Heart right ventricle (tissue), 16 donors: ENCODE measurements at regions not wholly inside any gene's neighbourhood (a gene's known extent, or its start where the extent isn't known, plus 50 kb on each side); places are given as distances from the start of the nearest gene placed in this dataset.

Experiments used
- ATAC-seq, 8 donors: fragments of 200-7000 bp; cut with Tn5 transposase; one replicate each; pipeline ENCODE4 v1.9.1; 2020; ENCODE audit warnings: mild to moderate bottlenecking in 8 of 8, moderate library complexity in 8 of 8, moderate number of reproducible peaks in 1 of 8
- DNase-seq, 2 donors: peaks; one replicate each; pipeline ENCODE4 v3.0.0-alpha.2; 2020
- H3K27ac ChIP-seq, 10 donors: fragments of 200-600 bp; sonication (generic) in 2 of 10; one replicate each; pipeline versions ENCODE4 v1.5.0 to v1.8.0; 2020 to 2022; ENCODE audit warnings: mild to moderate bottlenecking in 3 of 10
- H3K27me3 ChIP-seq, 7 donors: fragments of 200-600 bp; one replicate each; pipeline ENCODE4 v1.8.0; 2021 to 2022; ENCODE audit warnings: mild to moderate bottlenecking in 2 of 7
- H3K36me3 ChIP-seq, 9 donors: fragments of 200-600 bp; sonication (generic) in 1 of 9; one replicate each; pipeline versions ENCODE4 v1.5.0 to v1.8.0; 2020 to 2022; ENCODE audit warnings: mild to moderate bottlenecking in 2 of 9
- H3K4me1 ChIP-seq, 9 donors: fragments of 200-600 bp; sonication (generic) in 1 of 9; one replicate each; pipeline versions ENCODE4 v1.5.0 to v1.8.0; 2020 to 2022; ENCODE audit warnings: mild to moderate bottlenecking in 4 of 9
- H3K4me3 ChIP-seq, 10 donors: fragments of 200-600 bp; sonication (generic) in 2 of 10; one replicate each; pipeline versions ENCODE4 v1.5.0 to v1.8.0; 2020 to 2022; ENCODE audit warnings: mild to moderate bottlenecking in 7 of 10, moderate library complexity in 2 of 10
- H3K9me3 ChIP-seq, 11 donors: fragments of 200-600 bp in 10 of 11; sonication (generic) in 2 of 11; one replicate each; pipeline versions ENCODE4 v1.5.0 to v1.8.0; 2013 to 2022; ENCODE audit warnings: mild to moderate bottlenecking in 2 of 11, control low read depth in 1 of 11, moderate library complexity in 1 of 11
- WGBS, 2 donors: extraction: QIAGEN DNeasy Blood & Tissue Kit; methylation state at CpG; one replicate each; pipeline ENCODE4 v1.1.7; 2013; ENCODE audit warnings: inconsistent platforms in 1 of 2; 5-methylcytosine and 5-hydroxymethylcytosine counted together
- intact Hi-C, 10 donors: fragments of 100-400 bp; cut with DNase I; formaldehyde crosslinking; loops; one replicate each; pipeline versions ENCODE4 v1.11.1 to v1.14.2; 2022
- TF ChIP-seq, protein P1 (sequence below), 9 donors: fragments of 200-600 bp; sonication (generic) in 2 of 9; IDR thresholded peaks; one replicate each; pipeline versions ENCODE4 v1.5.0 to v1.8.0; 2021 to 2022; ENCODE audit warnings: antibody characterized with exemption in 9 of 9, mild to moderate bottlenecking in 5 of 9, moderate library complexity in 1 of 9
- donor health status: Arrhythmogenic right ventricular cardiomyopathy.
- donor health status: ischemic (EF 13 %, LVEDD 7.1; RV severe dilation, severe dysfunction).
- donor health status: healthy with polysubstance abuse.
- donor health status: DM: no; HTN: yes; CAD: no.
- donor health status: DM: no; HTN: no; CAD: no.
- donor health status: ischemic (EF 25% LVEDD 6.9; RV normal size, moderate dysfunction).
- donor health status: ischemic (EF 25% LVEDD 5.7; RV mildly dilated, moderate dysfunction).
- donor health status: healthy.
- donor health status: DM: yes; HTN: yes; CAD: no.
- donor health status: Ischemic cardiomyopathy.
- donor health status: ischemic (EF 35%, LVEDD 5.7; RV mildly dilated, moderate dysfunction).
- donor health status: nonischemic (EF 11% LVEDD 7.7; RV severe dilation, severe dysfunction).
- donor health status: DM: yes; HTN: yes; CAD: no.
- donor health status: PGD.
- donor health status: ischemic (EF 29% LVEDD 5.4; RV normal size, mild dysfunction).
- donor health status: nonischemic (EF 23%, LVEDD 6.1; RV moderate dilation, normal function).

DNA sequence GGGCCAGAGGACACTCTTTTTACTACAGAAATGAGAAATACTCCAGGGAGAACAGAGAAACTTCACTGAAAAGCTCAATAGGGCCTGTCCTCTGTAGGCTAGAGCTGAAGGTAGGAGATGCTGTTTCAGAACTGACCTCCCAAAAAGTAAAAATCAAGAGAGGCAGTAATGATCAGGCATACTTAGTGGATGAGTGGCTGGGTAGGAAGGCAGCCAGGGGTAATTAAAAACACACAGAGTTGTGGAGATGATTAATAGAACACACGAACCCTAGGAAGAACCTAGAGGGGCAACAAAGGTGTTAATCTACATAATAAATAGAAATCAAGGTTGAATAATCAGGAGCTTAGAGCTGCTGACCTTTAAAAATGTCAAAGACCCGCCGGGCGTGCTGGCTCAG is 582.4 kb upstream of the ADGRL3 start:
- intact Hi-C loops: no loop called here
- ATAC-seq (no peak), DNase-seq (no peak)
- H3K4me3 ChIP-seq: no peak overlapping the region
- H3K9me3 ChIP-seq: peaks cover 0 to 23% (median 0%) of the 10 kb centered on the region in 11 donors
- 84% methylated on average over 4 of the region's 4 CpGs for WGBS, 2 donors
- no peaks in the 10 kb centered on the region for H3K4me1 ChIP-seq
- no peaks in the 10 kb centered on the region for H3K27me3 ChIP-seq
- TF ChIP-seq, protein P1, sequence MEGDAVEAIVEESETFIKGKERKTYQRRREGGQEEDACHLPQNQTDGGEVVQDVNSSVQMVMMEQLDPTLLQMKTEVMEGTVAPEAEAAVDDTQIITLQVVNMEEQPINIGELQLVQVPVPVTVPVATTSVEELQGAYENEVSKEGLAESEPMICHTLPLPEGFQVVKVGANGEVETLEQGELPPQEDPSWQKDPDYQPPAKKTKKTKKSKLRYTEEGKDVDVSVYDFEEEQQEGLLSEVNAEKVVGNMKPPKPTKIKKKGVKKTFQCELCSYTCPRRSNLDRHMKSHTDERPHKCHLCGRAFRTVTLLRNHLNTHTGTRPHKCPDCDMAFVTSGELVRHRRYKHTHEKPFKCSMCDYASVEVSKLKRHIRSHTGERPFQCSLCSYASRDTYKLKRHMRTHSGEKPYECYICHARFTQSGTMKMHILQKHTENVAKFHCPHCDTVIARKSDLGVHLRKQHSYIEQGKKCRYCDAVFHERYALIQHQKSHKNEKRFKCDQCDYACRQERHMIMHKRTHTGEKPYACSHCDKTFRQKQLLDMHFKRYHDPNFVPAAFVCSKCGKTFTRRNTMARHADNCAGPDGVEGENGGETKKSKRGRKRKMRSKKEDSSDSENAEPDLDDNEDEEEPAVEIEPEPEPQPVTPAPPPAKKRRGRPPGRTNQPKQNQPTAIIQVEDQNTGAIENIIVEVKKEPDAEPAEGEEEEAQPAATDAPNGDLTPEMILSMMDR (IDR thresholded peaks at IDR 0.05): no peak
- no peaks in the 10 kb centered on the region for H3K36me3 ChIP-seq
- H3K27ac ChIP-seq: no peak overlapping the region

DNA sequence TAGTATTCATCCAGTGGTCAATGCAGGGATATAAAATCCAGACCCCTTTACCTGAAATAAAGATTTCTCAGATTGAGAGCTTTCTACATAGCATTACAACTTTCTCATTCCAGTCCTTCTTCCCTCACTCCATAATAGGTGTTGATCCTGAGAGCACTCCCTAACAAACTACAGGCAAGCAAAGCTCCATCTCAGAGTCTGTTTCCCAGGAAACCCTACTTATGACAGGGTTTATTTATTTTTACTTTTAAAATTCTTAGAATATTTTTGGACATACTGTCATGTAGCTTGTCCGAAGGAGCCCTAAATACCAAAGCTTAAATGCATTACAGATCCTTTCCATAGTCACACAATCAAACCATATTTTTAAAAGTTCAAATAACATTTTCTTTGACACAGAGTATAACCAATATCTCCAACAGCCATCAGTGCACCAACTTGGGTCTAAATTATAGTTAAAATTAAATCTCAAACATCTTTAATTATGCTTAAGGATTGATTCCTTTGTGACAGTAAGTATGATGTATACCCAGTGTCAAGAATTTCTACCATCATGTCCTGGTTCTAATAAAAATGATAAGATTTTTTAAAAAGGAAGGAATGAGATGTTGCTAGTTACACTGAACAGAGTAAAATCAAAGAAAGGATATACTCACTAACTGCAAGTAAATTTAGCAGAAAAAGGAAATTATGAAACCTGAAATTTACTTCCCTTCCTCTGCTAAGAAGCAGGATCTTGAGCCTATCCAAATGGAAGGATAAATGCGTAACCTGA is 580.4 kb upstream of the ADGRL3 start:
- intact Hi-C loops: no loop called here
- Histone ChIP-seq H3K27ac (no peak overlapping the region), H3K36me3 (no peaks in the 10 kb centered on the region), H3K4me1 (no peaks in the 10 kb centered on the region), H3K4me3 (no peak overlapping the region), H3K27me3 (no peaks in the 10 kb centered on the region), H3K9me3 (peaks cover 0 to 18% (median 0%) of the 10 kb centered on the region in 11 donors)
- no peak for ATAC-seq
- 72% methylated on average over 2 of the region's 2 CpGs for WGBS, 2 donors
- TF ChIP-seq, protein P1 (IDR thresholded peaks at IDR 0.05): no peak
- no peak for DNase-seq

DNA sequence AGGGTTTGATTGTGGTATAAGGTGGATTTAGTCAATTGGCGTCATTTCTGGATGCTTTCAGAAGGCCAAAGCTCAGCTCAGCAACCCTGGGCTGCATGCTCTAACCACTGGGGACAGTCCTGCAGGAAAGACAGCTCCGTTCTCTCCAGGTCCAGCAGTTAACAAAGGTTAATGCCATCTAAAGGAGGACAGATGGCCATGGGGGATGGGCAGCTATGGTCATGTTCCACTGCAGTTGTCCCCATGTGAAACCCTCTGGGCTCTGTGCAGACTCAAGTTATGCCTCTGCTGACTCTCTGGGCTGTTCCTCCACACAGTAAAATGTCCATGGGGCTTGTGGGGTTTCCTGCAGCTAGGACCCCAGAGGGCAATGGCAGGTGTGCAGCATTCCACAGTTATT is 562.1 kb upstream of the ADGRL3 start:
- H3K27ac ChIP-seq: no peak overlapping the region
- H3K4me3 ChIP-seq: no peak overlapping the region
- H3K9me3 ChIP-seq: peaks cover 0 to 66% (median 4%) of the 10 kb centered on the region in 11 donors
- ATAC-seq (no peak), DNase-seq (no peak)
- intact Hi-C loops: no loop called here
- no peaks in the 10 kb centered on the region for H3K27me3 ChIP-seq
- TF ChIP-seq, protein P1 (IDR thresholded peaks at IDR 0.05): no peak
- H3K36me3 ChIP-seq: no peaks in the 10 kb centered on the region
- WGBS, 2 donors: 70% methylated on average over 2 of the region's 2 CpGs
- H3K4me1 ChIP-seq: no peaks in the 10 kb centered on the region

DNA sequence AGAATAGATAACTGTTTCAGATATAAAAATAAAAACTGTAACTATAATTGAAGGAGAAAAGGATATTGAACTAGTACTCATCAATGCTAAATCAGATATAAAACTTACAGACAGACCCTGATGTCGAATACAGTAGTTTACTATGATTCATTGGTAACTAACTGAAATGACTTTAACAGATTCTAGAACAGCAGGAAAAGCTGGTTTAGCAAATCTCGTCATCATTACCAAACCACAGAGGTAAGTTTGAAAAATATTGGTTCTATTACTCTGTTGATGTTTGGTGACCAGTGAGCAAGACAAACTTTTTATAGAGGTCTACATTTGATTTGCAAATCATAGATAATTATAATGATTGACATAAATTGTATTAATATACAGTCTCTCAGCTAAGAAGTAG is 551.4 kb upstream of the ADGRL3 start:
- Histone ChIP-seq H3K4me1 (no peaks in the 10 kb centered on the region), H3K36me3 (no peaks in the 10 kb centered on the region), H3K27ac (no peak overlapping the region), H3K9me3 (peaks cover 0 to 27% (median 2%) of the 10 kb centered on the region in 11 donors), H3K4me3 (no peak overlapping the region), H3K27me3 (no peaks in the 10 kb centered on the region)
- ATAC-seq (no peak), DNase-seq (no peak)
- intact Hi-C loops: no loop called here
- TF ChIP-seq, protein P1 (IDR thresholded peaks at IDR 0.05): no peak
- 66 to 85% methylated on average over 2 of the region's 2 CpGs for WGBS, 2 donors
